NCI-H524 treated with DMSO at 0.1 percent for 48 hours (cell line): ENCODE measurements at regions not wholly inside any gene's neighbourhood (a gene's known extent, or its start where the extent isn't known, plus 50 kb on each side); places are given as distances from the start of the nearest gene placed in this dataset.

ENCODE experiments used
- DNase-seq: peaks from one replicate; lab custom pipeline; 2025; lab: John Stamatoyannopoulos, UW

- no peak for DNase-seq
Measured at GRCh38 chr12:39240587-39240986, 202.3 kb downstream of the KIF21A start.

DNA sequence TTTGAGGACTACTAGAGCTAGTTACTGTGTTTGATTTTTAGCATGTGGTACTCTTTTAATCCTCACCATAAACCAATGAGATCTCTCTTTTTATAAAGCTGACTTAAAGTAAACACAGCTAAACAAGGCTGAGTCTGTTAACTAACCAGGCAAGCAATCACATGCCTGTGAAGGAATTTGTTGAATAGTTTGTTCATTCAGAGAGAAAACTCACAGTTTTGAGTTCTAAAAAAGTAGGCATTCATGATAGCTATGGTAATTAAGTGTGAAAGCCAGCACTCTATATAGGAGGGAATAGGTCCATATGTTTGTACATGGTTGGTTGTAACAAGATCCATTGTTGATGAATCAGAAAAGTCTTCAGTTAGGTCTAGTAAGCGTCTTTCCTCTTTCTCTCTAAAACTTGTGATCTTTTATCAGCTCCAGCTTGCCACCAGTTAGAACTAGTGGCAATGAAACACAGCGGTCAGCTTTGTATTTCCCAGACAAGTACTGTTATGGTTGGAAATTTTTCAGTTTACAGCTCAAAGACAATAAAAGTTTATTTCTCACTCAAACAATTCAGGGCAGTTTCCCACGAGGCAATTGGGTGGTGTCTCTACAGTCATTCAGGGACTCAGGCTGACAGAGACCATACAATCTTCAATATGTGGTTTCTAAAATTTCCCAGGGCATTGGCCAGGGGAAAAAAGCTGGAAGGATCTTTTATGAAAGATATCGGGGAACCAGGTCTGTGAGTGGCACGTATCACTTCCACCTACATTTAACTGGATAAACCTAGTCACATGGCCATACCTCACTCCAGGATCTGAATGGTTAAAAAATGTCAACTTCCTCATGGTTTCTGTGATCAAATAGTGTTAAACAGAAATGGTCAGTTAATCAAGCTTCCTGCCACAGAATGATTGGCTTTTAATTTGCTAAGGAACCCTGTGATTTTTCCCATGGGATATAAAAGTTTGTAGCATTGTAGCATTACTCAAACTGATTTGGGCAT is 203.1 kb downstream of the KIF21A start:
- no peak for DNase-seq

DNA sequence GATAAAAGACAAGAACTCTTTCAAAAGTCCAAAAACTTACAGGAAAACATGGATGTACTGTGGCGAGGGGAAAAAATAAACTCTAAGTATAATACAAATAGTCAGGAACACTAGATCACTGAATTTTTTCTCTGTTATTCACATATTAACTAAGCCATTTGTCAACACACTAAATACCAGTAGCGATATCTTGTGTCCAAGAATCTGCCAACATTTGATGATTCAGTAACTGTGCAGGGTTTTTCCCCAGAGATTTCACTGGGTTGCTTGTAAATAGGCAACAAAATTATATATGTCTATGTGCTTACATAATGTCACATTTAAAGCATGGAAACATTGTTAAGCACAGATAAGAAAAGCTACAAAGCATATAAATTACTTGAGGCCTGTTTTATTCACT is 205.9 kb downstream of the KIF21A start:
- DNase-seq: no peak

DNA sequence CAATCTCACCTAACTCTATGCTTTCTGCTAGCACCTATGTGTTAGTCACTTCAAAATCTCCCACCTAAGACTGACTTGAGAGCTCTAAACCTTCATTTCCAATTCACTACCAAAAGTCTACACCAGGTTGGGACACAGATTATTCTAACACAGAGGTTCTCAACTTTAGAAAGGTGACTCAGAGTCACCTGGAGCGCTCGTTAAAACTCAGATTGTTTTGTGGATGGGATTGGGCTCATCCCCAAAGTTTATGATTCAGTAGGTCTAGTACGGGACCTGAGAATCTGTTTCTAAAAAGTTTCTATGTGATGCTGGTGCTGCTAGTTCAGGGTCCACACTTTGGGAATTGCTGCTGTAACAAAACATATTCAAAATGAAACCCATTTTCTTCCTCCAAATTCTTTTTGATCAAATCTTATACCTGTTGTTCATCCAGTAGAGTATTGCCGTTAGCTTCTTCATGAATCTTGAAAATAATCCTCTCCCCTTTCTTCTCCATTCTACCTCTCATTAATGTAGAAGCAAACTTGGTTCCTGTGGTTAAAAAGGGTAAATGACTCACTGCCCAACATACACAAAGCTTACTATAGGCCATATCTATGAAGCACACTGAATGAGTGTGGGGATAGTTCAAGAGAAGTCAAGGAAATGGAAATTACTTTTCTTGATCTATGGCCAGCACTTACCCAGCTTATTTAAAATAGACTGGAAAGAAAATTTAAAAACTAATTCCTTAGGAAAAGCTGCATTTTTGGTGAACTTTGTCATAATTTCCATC is 206.7 kb downstream of the KIF21A start:
- no peak for DNase-seq

DNA sequence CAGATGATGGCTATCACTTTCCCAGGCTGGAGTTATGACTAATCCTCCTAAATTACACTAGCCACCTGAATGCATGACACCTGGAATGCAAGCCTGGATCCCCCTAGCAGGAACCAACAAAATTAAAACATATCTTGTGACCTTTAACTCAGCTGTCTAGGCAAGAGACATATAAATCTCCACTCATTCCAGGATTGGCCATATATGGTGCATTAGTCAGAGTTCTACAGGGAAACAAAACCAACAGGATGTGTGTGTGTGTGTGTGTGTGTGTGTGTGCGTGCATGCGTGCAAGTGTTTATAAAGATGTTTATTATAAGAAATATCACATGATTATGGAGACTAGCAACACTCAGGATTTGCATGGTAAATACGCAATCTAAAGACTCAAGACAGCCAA is 212.8 kb downstream of the KIF21A start:
- DNase-seq: no peak

GRCh38 chr12:39227218-39227617 is 215.7 kb downstream of the KIF21A start:
- no peak for DNase-seq

GRCh38 chr12:39224971-39225370 is 217.9 kb downstream of the KIF21A start:
- no peak for DNase-seq

DNA sequence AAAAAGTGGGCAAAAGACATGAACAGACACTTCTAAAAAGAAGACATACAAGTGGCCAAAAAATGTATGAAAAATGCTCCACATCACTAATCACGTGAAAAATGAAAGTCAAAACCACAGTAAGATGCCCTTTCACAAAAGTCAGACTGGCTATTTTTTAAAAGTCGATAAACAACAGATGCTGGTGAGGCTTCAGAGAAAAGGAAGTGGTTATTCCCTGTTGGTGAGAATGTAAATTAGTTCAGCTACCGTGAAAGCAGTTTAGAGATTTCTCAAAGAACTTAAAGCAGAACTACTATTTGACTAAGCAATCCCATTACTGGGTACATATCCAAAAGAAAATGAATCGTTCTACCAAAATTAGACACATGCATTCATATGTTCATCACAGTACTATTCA is 237.0 kb downstream of the KIF21A start:
- DNase-seq: no peak

DNA sequence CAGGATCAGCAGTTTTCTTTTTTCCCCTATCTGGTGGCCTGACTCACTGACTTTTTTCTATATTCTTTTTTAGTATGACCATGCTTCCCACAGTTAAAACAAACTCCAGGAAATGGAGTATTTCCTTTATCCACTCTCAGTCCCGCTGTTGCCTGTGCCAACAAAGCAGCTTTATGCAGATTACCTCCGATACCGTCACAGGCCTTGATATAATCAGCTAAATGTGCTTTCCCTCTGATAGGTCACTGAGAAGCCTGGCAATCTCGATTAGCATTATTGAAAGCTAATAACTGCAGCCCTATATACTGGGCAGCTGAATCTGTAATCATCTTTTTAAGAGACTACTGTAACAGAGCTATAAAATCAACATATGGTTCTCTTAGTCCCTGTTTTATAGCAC is 243.6 kb downstream of the KIF21A start:
- DNase-seq: no peak

DNA sequence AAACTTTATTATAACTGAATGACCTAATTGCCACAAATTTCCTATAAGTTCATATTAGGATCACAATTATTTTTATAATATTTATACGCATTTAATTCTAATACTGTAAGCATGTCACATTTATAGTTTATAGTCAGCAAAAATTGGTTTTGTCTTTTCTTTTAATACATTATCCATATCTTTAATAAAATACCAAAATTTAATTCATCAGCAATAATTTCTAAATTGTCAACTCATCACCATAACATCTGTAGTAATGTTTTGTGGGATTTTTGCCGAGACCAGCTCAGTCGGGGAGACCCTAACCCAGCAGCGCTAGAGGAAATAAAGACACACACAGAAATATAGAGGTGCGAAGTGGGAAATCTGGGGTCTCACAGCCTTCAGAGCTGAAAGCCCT is 254.2 kb downstream of the KIF21A start:
- no peak for DNase-seq

DNA sequence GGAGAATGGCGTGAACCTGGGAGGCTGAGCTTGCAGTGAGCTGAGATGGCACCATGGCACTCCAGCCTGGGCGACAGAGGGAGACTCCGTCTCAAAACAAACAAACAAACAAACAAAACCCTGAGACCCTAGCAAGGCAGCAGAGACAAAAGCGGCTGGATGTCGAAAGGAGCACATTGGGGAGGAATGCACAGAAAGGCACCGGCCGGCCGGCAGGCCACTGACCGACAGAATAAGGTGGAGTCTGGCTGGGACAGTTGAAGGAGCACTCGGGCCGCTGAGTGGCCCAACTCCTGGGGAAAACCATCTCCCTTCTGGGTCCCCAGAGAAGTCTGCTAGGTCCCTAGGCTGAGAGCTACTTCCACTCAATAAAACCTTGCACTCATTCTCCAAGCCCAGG is 256.2 kb downstream of the KIF21A start:
- no peak for DNase-seq

GRCh38 chr12:39178837-39179236 is 264.1 kb downstream of the KIF21A start:
- no peak for DNase-seq

- DNase-seq: no peak
Measured at GRCh38 chr12:39176356-39176755, 266.6 kb downstream of the KIF21A start.

- DNase-seq: no peak
Measured at GRCh38 chr12:39173726-39174125, 268.3 kb upstream of the CPNE8 start.

DNA sequence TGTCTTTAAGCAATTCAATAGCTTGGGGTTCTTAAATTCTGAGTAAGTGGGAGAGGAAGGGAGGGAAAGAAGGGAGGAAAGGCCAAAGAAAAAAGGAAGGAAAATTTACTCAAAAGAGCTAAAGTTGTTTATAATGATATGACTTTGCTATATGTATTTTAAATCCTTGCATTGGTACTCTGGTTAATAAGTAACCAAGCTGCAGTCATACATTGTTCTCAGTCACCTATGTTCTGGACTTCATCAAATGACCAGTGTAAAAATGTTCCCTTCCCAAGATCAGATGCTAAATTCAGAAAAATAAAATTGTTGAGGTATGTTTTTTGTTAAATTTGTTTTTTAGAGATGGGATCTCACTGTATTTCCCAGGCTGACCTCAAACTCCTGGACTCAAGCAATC is 259.9 kb upstream of the CPNE8 start:
- no peak for DNase-seq

- no peak for DNase-seq
Measured at GRCh38 chr12:39161465-39162085, 256.2 kb upstream of the CPNE8 start.

DNA sequence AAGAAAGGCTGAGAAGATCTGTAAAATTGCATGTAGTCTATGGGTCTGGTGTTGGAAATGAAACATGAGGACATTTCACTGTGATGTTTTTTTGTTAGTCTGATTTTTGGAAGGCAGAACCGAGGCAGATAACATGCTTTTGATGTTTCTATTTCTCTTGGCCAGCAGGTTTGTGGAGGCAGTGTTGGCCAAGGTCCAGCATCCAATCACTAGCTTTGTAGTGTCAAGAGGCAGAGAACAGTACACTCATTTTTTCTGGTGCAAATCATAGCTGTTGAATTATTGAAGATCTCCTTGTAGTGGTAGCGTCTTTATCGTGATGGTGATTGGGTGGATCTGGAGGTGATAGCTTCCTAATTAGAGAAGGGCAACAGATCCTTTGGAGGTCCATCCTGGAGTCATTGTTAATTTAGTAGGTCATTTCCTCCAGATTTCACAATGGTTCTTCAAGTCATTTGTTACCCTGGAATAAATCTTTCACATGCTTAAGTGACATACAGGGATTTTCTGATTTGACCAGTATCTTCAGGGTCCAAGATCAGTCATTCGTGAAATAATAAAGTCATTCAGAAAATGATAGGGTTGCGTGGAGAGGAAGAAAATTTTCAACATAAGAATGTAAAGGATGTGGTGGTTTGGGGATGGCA is 252.4 kb upstream of the CPNE8 start:
- no peak for DNase-seq

- peak; percentile 3 for DNase-seq
Measured at GRCh38 chr12:39145175-39145999, 240.0 kb upstream of the CPNE8 start.

- DNase-seq: no peak
Measured at GRCh38 chr12:39144613-39145061, 239.2 kb upstream of the CPNE8 start.

GRCh38 chr12:39138268-39138667 is 232.9 kb upstream of the CPNE8 start:
- no peak for DNase-seq

DNA sequence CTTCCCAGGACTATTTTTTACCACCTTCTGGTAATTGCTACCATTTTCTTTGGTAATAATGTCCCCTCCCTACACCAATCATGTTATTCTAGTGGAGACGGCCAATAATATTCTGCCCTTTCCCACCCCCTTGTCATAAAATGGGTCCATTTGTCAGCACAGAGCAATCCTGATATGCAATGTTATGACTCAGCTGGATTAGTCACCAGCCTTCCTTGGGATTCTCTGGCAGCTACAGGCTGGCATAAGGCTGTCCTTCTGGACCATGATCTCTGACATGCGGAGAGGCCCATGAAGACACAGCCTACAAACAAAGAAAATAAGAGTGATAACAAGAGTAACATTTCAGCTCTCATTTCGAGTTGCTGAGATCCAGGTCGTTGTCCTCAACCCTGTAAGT is 222.0 kb upstream of the CPNE8 start:
- DNase-seq: no peak
